HL-60/S4 (cell line): ENCODE measurements at regions not wholly inside any gene's neighbourhood (a gene's known extent, or its start where the extent isn't known, plus 50 kb on each side); places are given as distances from the start of the nearest gene placed in this dataset.

ENCODE experiments used
- in situ Hi-C: fragments of 300-500 bp; cut with MboI; formaldehyde crosslinking; loops from 2 replicates; pipeline ENCODE4 v1.14.3; 2022; ENCODE audit warnings: low sequenced_read_pairs

DNA sequence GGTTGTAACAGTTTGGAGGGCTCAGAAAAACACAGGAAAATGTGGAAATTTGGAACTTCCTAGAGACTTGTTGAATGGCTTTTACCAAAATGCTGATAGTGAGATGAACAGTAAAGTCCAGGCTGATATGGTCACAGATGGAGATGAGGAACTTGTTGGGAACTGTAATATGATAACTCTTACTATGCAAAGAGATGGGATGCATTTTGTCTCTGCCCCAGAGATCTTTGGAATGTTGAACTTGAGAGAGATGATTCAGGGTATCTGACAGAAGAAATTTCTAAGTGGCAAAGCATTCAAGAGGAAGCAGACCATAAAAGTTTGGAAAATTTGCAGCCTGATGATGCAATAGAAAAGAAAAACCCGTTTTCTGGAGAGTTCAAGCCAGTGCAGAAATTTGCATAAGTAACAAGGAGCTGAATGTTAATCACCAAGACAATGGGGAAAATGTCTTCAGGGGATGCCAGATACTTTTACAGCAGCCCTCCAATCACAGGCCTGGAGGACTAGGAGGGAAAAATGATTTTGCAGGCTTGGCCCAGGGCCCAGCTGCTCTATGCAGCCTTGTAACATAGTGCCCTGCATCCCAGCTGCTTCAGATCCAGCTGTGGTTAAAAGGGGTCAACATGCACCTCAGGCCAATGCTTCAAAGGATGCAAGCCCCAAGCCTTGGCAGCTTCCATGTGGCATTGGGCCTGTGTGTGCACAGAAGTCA lies 572.7 kb upstream of the ATP2B1 start:
- in situ Hi-C loops: no loop called here

DNA sequence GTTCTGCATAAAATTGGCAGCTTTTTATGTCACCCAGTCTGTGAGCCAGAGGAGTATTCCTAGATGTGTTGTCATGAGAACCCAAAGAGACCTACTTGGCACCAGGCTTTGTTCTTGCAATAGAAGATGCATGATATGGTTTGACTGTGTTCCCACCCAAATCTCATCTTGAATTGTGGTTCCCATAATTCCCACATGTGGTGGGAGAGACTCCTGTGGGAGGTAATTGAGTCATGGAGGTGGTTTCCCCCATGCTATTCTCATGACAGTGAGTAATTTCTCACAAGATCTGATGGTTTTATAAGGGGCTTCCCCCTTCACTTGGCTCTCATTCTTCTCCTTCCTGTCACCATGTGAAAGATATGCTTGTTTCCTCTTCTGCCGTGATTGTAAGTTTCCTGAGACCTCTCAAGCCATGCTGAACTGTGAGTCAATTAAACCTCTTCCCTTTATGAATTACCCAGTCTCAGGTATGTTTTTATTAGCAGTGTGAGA lies 572.0 kb upstream of the ATP2B1 start:
- in situ Hi-C loops: no loop called here

- in situ Hi-C loops: no loop called here
Observed at GRCh38 chr12:90280033-90280432, 571.4 kb upstream of the ATP2B1 start.

- in situ Hi-C loops: no loop called here
Observed at GRCh38 chr12:90275088-90275487, 566.5 kb upstream of the ATP2B1 start.

GRCh38 chr12:90274407-90274806 lies 565.8 kb upstream of the ATP2B1 start:
- in situ Hi-C loops: loop anchor here (25.0 kb wide), 1 partner anchor 737 kb away; the partner anchor contains the start of gene POC1B

DNA sequence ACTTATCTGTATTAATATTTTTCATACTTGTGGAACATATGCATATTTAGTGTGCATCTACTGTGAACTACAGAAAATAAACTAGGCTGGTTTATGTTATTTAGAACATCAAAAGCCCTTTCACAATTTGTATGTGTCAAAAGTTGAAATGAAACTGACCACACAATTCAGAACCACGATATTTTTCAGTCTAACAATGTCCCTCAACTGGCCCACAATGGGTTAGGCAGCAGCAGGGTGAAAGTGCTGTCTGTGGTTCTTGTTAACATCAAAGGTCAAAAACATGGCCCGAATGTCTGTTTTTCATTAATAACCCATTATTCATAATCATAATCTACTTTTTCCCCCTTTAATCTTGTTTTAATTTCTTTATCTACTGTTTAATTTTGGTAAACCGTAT lies 559.9 kb upstream of the ATP2B1 start:
- in situ Hi-C loops: loop anchor here (25.0 kb wide), 1 partner anchor 731 kb away; the partner anchor contains the start of gene POC1B

GRCh38 chr12:90262251-90262650 lies 553.6 kb upstream of the ATP2B1 start:
- in situ Hi-C loops: loop anchor here (25.0 kb wide), 1 partner anchor 725 kb away; the partner anchor contains the start of gene POC1B

GRCh38 chr12:90261283-90261682 lies 552.6 kb upstream of the ATP2B1 start:
- in situ Hi-C loops: loop anchor here (25.0 kb wide), 1 partner anchor 724 kb away; the partner anchor contains the start of gene POC1B

GRCh38 chr12:90260136-90260535 lies 551.5 kb upstream of the ATP2B1 start:
- in situ Hi-C loops: loop anchor here (25.0 kb wide), 1 partner anchor 723 kb away; the partner anchor contains the start of gene POC1B

- in situ Hi-C loops: loop anchor here (25.0 kb wide), 1 partner anchor 721 kb away; the partner anchor contains the start of gene POC1B
Observed at GRCh38 chr12:90257927-90258624, 549.4 kb upstream of the ATP2B1 start.

- in situ Hi-C loops: loop anchor here (25.0 kb wide), 1 partner anchor 717 kb away; the partner anchor contains the start of gene POC1B
Observed at GRCh38 chr12:90254796-90255195, 546.2 kb upstream of the ATP2B1 start.

DNA sequence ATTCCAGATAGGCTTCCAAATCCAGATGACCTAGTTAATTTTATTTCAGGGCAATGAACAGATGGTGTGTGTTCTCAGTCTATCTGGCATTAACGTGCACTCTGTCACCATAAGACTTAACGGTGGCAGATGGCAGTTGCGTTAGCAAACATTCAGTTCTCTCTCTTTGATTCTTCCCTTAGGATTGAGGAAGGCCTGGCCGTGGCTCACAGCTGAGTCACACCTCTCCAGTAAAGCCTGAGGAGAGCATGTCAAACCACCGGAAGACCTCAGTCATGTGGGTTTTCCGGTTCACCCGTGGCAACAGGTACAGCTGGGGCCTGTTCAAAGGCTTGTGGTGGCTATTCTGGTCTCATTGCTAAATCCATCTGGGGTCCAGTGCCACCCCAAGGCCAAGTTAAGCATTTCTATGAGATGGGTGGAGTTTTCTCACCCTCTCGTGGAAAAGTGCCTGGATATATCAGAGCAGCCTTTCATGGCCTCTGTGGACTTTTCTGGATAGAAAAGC lies 545.1 kb upstream of the ATP2B1 start:
- in situ Hi-C loops: loop anchor here (25.0 kb wide), 1 partner anchor 716 kb away; the partner anchor contains the start of gene POC1B

- in situ Hi-C loops: loop anchor here (25.0 kb wide), 1 partner anchor 716 kb away; the partner anchor contains the start of gene POC1B
Observed at GRCh38 chr12:90253136-90253535, 544.5 kb upstream of the ATP2B1 start.

DNA sequence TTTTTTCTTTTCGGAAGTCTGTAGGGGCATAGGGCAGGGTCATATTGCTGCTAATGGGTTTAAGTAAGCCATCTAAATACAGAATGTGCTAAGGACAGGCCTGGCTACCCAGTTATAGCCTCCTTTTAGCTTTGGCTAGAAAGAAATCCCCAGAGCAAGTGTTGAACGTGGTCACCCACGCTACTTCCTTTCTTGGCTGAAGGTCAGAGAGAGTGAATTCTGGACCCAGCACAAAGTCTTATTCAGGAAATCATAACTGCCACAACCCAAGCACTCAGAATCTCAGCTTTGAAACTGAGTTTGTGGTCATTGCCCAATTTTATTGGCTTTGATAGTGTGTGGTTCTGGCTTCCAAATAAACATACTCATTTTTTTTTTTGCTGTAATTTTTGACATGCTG lies 542.1 kb upstream of the ATP2B1 start:
- in situ Hi-C loops: loop anchor here (25.0 kb wide), 1 partner anchor 713 kb away; the partner anchor contains the start of gene POC1B

- in situ Hi-C loops: loop anchor here (25.0 kb wide), 1 partner anchor 713 kb away; the partner anchor contains the start of gene POC1B
Observed at GRCh38 chr12:90250042-90250441, 541.4 kb upstream of the ATP2B1 start.

GRCh38 chr12:90246688-90247087 lies 538.0 kb upstream of the ATP2B1 start:
- in situ Hi-C loops: no loop called here

DNA sequence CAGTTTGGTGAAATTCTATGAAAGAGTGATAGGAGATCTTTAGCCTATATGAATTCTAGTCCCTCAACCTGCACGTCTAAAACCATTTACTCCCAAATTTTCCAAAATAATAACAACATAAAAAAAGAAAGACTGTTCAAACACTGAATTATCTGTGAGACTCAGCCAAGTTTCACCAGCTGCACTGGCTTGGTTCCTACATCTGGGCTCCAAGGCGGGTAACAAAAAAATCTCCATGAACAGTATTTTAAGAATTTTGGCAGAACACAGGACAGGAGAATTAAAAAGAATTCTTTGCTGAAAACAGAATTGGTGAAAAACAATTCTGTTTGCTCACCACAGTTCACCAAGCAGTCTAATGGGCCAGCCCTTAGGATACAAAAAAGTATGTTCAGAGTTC lies 536.8 kb upstream of the ATP2B1 start:
- in situ Hi-C loops: no loop called here

- in situ Hi-C loops: no loop called here
Observed at GRCh38 chr12:90244232-90244631, 535.6 kb upstream of the ATP2B1 start.

DNA sequence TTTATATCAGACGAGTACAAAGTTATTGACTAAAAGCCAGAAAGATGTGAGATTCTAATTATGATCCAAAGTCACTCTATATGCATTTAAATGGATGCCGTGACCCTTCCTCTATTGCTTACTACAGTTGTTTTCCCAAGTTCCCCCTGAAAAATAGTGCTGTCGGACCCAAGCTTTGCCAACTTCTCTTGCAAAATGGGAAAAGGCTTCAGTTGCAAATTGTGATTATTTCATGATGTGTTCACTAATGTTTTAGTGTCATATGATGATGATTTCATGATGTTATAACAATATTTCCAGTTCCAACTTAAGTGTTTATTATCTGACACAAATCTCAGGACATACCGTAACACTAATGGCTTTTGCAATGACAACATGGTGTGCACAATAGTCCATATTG lies 534.6 kb upstream of the ATP2B1 start:
- in situ Hi-C loops: no loop called here

DNA sequence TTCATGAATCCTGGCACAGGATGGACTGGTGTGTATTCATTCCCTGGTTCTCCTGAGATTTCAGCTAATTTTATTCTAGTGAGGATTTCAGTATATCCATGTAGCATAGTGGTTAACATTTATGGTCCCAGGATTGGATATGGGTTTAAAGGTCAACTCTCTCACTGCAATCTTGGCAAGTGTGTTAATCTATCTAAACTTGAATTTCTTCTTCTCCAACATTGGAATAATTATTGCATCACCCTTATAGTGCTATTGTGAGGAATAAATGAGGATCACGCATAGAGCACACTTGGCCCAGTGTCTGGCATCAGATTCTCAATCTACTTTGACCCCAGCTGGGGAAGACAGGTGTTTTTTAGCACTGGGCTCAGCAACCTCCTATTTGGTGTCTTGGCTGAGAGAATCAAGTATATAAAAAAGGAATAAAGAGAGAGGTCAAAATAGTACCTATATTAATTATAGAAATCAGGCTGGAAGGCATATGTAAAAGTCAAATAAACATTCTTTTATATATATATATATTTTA lies 531.2 kb upstream of the ATP2B1 start:
- in situ Hi-C loops: no loop called here
